Fibroblast of lung (primary cell): ENCODE measurements at regions not wholly inside any gene's neighbourhood (a gene's known extent, or its start where the extent isn't known, plus 50 kb on each side); places are given as distances from the start of the nearest gene placed in this dataset.

Experiments used
- DNase-seq, 2 donors: peaks; one replicate each; pipeline versions ENCODE4 v3.0.0 to v3.0.0-alpha.2; 2010; ENCODE audit warnings: low read depth in 2 of 2
- H2AFZ ChIP-seq: 2 replicates; pipeline ENCODE4 v1.5.1; 2012; ENCODE audit warnings: low read length, control low read depth, inconsistent platforms
- H3K27ac ChIP-seq: 2 replicates; pipeline ENCODE4 v1.5.1; 2011; ENCODE audit warnings: low read length, control low read depth; ENCODE audit not compliant: insufficient read depth
- H3K27me3 ChIP-seq: 2 replicates; pipeline ENCODE4 v1.5.1; 2011; ENCODE audit warnings: mild to moderate bottlenecking, low read length; ENCODE audit not compliant: control insufficient read depth, insufficient read depth
- H3K36me3 ChIP-seq: 2 replicates; pipeline ENCODE4 v1.5.1; 2011; ENCODE audit warnings: low read length; ENCODE audit not compliant: control insufficient read depth, insufficient read depth
- H3K4me1 ChIP-seq: 2 replicates; pipeline ENCODE4 v1.5.1; 2011; ENCODE audit warnings: low read length; ENCODE audit not compliant: control insufficient read depth, insufficient read depth; ENCODE audit errors: extremely low read depth
- H3K4me2 ChIP-seq: 2 replicates; pipeline ENCODE4 v1.5.1; 2011; ENCODE audit warnings: low read length, control low read depth; ENCODE audit not compliant: insufficient read depth; ENCODE audit errors: extremely low read depth
- H3K4me3 ChIP-seq, 4 experiments: fragments of 200-600 bp in 1 of 4; sonication (generic) in 1 of 4; replicated peaks in 1 of 4; 2 replicates each; pipeline ENCODE4 v1.5.1; 2011 to 2016; ENCODE audit warnings: low read length in 4 of 4, low read depth in 3 of 4, mild to moderate bottlenecking in 3 of 4, control low read depth in 2 of 4, inconsistent platforms in 1 of 4, mixed read lengths in 1 of 4; ENCODE audit not compliant: insufficient read depth in 1 of 4; ENCODE audit errors: control extremely low read depth in 1 of 4
- H3K79me2 ChIP-seq: 2 replicates; pipeline ENCODE4 v1.5.1; 2012; ENCODE audit warnings: mild to moderate bottlenecking, low read length, inconsistent platforms; ENCODE audit not compliant: control insufficient read depth, insufficient read depth
- H3K9ac ChIP-seq: 2 replicates; pipeline ENCODE4 v1.5.1; 2011; ENCODE audit warnings: mild to moderate bottlenecking, low read length, control low read depth; ENCODE audit not compliant: insufficient read depth
- H3K9me3 ChIP-seq: 2 replicates; pipeline ENCODE4 v1.5.1; 2012; ENCODE audit warnings: low read depth, low read length; ENCODE audit not compliant: control insufficient read depth, insufficient read depth
- H4K20me1 ChIP-seq: 2 replicates; pipeline ENCODE4 v1.5.1; 2011; ENCODE audit warnings: low read length; ENCODE audit not compliant: control insufficient read depth, insufficient read depth; ENCODE audit errors: extremely low read depth
- CTCF ChIP-seq, 2 donors: IDR thresholded peaks in 1 of 2; conservative IDR thresholded peaks in 1 of 2; 1 replicate in 1 of 2; 2 replicates in 1 of 2; pipeline ENCODE4 v1.5.1; 2011 to 2012; ENCODE audit warnings: low read length in 2 of 2, control low read depth in 1 of 2, inconsistent platforms in 1 of 2, low read depth in 1 of 2, mild to moderate bottlenecking in 1 of 2
- EZH2 ChIP-seq: IDR thresholded peaks from 2 replicates; pipeline ENCODE4 v1.5.1; 2012; ENCODE audit warnings: low read length, control low read depth, mild to moderate bottlenecking; ENCODE audit errors: missing control alignments

GRCh38 chr2:220653776-220654175 is 918.3 kb downstream of the EPHA4 start:
- H3K36me3 ChIP-seq = no peaks in the 10 kb centered on the region
- H3K4me1 ChIP-seq = no peaks in the 10 kb centered on the region
- H2AFZ ChIP-seq = no peak overlapping the region
- no peak overlapping the region for H3K9ac ChIP-seq
- no peak overlapping the region for H3K4me3 ChIP-seq
- no peaks in the 10 kb centered on the region for H4K20me1 ChIP-seq
- TF ChIP-seq CTCF (conservative IDR thresholded peaks at IDR 0.05 in 1 of 2, IDR thresholded peaks at IDR 0.05 in 1 of 2; ENCODE audit: low read depth in 1 of 2, low read length in 2 of 2) = no peak
- TF ChIP-seq EZH2 = no peak
- H3K79me2 ChIP-seq = no peaks in the 10 kb centered on the region
- H3K27ac ChIP-seq = no peak overlapping the region
- no peaks in the 10 kb centered on the region for H3K9me3 ChIP-seq
- no peak overlapping the region for H3K4me2 ChIP-seq
- DNase-seq = no peak
- no peaks in the 10 kb centered on the region for H3K27me3 ChIP-seq

GRCh38 chr2:220654322-220654721 is 917.8 kb downstream of the EPHA4 start:
- H3K36me3 ChIP-seq = no peaks in the 10 kb centered on the region
- no peaks in the 10 kb centered on the region for H4K20me1 ChIP-seq
- no peak for DNase-seq
- H3K27ac ChIP-seq = no peak overlapping the region
- no peak overlapping the region for H3K4me2 ChIP-seq
- H3K79me2 ChIP-seq = no peaks in the 10 kb centered on the region
- H3K9ac ChIP-seq = no peak overlapping the region
- no peak for TF ChIP-seq CTCF (conservative IDR thresholded peaks at IDR 0.05 in 1 of 2, IDR thresholded peaks at IDR 0.05 in 1 of 2; ENCODE audit: low read depth in 1 of 2, low read length in 2 of 2)
- no peak for TF ChIP-seq EZH2
- no peaks in the 10 kb centered on the region for H3K27me3 ChIP-seq
- no peak overlapping the region for H2AFZ ChIP-seq
- H3K9me3 ChIP-seq = no peaks in the 10 kb centered on the region
- no peak overlapping the region for H3K4me3 ChIP-seq
- H3K4me1 ChIP-seq = no peaks in the 10 kb centered on the region

- Histone ChIP-seq H2AFZ (no peak overlapping the region), H3K27ac (no peak overlapping the region), H4K20me1 (no peaks in the 10 kb centered on the region), H3K4me3 (no peak overlapping the region), H3K9ac (no peak overlapping the region), H3K4me1 (no peaks in the 10 kb centered on the region), H3K4me2 (no peak overlapping the region), H3K36me3 (no peaks in the 10 kb centered on the region), H3K27me3 (no peaks in the 10 kb centered on the region), H3K79me2 (no peaks in the 10 kb centered on the region), H3K9me3 (no peaks in the 10 kb centered on the region)
- no peak for TF ChIP-seq EZH2
- TF ChIP-seq CTCF (conservative IDR thresholded peaks at IDR 0.05 in 1 of 2, IDR thresholded peaks at IDR 0.05 in 1 of 2; ENCODE audit: low read depth in 1 of 2, low read length in 2 of 2) = no peak
- DNase-seq = peak in 1 of 2 donors; percentile 4
Observed at GRCh38 chr2:220660277-220661145, 911.6 kb downstream of the EPHA4 start.
